A549 (cell line): ENCODE measurements at regions not wholly inside any gene's neighbourhood (a gene's known extent, or its start where the extent isn't known, plus 50 kb on each side); places are given as distances from the start of the nearest gene placed in this dataset.

ENCODE experiments used
- CTCF ChIP-seq: fragments of >200 bp; sonication (Bioruptor Twin); formaldehyde crosslinking; IDR thresholded peaks from 3 replicates; pipeline ENCODE4 v1.5.1; 2016
- EP300 ChIP-seq, 2 experiments: fragments of >200 bp; sonication (Bioruptor Twin); formaldehyde crosslinking; IDR thresholded peaks; 2 replicates in 1 of 2; 3 replicates in 1 of 2; pipeline ENCODE4 v1.6.1; 2016 to 2017
- FOSL2 ChIP-seq, 2 experiments: fragments of 450-650 bp in 1 of 2; fragments of >200 bp in 1 of 2; sonication (Bioruptor Twin) in 1 of 2; formaldehyde crosslinking; IDR thresholded peaks; 2 replicates each; pipeline versions ENCODE4 v1.5.0 to v1.6.1; 2016 to 2020; ENCODE audit warnings: mild to moderate bottlenecking in 1 of 2, moderate library complexity in 1 of 2
- JUNB ChIP-seq: fragments of >200 bp; sonication (Bioruptor Twin); formaldehyde crosslinking; IDR thresholded peaks from 2 replicates; pipeline ENCODE4 v1.6.1; 2016
- PBX3 ChIP-seq: IDR thresholded peaks from 2 replicates; pipeline ENCODE4 v1.6.1; 2012
- POLR2A ChIP-seq: IDR thresholded peaks from 2 replicates; pipeline ENCODE4 v1.6.1; 2012; ENCODE audit warnings: mild to moderate bottlenecking, low read length
- RCOR1 ChIP-seq: fragments of 150-350 bp; IDR thresholded peaks from 2 replicates; pipeline ENCODE4 v1.6.1; 2014; ENCODE audit warnings: antibody characterized with exemption, low read length, low read depth
- RNF2 ChIP-seq: fragments of 200-600 bp; sonication (generic); IDR thresholded peaks from 2 replicates; pipeline ENCODE4 v1.6.1; 2016; ENCODE audit warnings: low read depth, mild to moderate bottlenecking, antibody characterized with exemption, moderate library complexity, borderline replicate concordance

GRCh38 chr2:150817422-150817821, 330.0 kb upstream of the RND3 start:
- no peak for TF ChIP-seq POLR2A
- no peak for TF ChIP-seq JUNB
- TF ChIP-seq RNF2: no peak
- no peak for TF ChIP-seq RCOR1
- TF ChIP-seq CTCF: no peak
- no peak for TF ChIP-seq FOSL2 (IDR thresholded peaks at IDR 0.05)
- no peak for TF ChIP-seq FOSL2 (CRISPR knock-in tag; IDR thresholded peaks at IDR 0.05)
- TF ChIP-seq EP300 (IDR thresholded peaks at IDR 0.05): no peak
- TF ChIP-seq PBX3: no peak
